ENCODE measurements at regions not wholly inside any gene's neighbourhood (a gene's known extent, or its start where the extent isn't known, plus 50 kb on each side); places are given as distances from the start of the nearest gene placed in this dataset.
"Not testable (repeated sequence)": the region's sequence is repeated elsewhere in the genome, so short reads cannot be mapped to it uniquely, and the experiment has no call there.

DNA sequence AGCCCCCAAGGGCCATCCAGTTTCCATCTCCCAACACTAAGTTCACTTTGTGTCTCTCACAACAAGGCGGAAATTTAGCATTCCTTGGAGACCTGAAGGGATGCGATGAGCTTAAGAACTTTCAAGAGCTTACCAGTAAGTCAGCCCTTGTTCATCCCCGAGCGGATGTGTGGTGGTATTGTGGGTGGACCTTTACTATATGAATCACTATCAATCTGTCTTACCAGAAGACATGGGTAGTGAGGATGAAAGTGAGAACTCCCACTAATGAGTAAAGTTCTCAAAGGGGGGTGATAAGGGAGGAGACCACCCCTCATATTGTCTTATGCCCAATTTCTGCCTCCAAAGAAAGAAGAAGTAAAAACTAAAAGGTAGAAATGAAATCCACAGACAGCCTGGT is 329.6 kb upstream of the NCKAP5 start:
- H3K4me1 ChIP-seq (ENCODE audit: control insufficient read depth in 3 of 3, insufficient read depth in 3 of 3, low read length in 3 of 3); H3K9me3 ChIP-seq (ENCODE audit: control insufficient read depth in 3 of 3, low read length in 3 of 3); H3K4me3 ChIP-seq (ENCODE audit: low read length in 3 of 3); H3K27ac ChIP-seq (ENCODE audit: low read depth, low read length); H3K27me3 ChIP-seq (ENCODE audit: control insufficient read depth in 3 of 3, insufficient read depth in 3 of 3, low read length in 3 of 3); H3K9ac ChIP-seq (ENCODE audit: low read depth in 1 of 3, low read length in 3 of 3); H3K36me3 ChIP-seq (ENCODE audit: control insufficient read depth in 3 of 3, insufficient read depth in 3 of 3, low read length in 3 of 3): not testable (repeated sequence)

DNA sequence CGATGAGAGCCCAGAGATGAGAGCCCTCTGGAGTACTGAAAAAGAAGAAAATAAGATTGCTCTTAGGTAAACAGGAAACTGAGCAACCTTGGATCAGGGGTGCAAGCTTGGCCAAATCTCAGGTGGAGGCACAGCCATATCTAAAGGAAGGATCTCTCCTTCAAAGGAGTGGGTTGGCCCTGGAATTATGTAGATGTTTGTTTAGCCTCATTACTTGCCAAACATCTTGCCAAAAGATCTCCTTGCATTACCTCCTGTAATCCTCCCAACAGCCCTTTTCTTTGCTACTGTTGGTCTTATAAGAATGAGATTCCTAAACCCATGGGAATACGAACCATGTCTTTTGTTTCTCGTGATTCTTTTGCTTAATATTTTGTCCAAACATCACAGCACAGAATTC is 332.6 kb upstream of the NCKAP5 start:
- Histone ChIP-seq H3K4me1 (ENCODE audit: control insufficient read depth in 3 of 3, insufficient read depth in 3 of 3, low read length in 3 of 3) (no peaks in the 10 kb centered on the region), H3K27me3 (ENCODE audit: control insufficient read depth in 3 of 3, insufficient read depth in 3 of 3, low read length in 3 of 3) (peaks cover 0 to 5% (median 3%) of the 10 kb centered on the region in 3 donors), H3K9me3 (ENCODE audit: control insufficient read depth in 3 of 3, low read length in 3 of 3) (no peaks in the 10 kb centered on the region), H3K27ac (ENCODE audit: low read depth, low read length) (no peak overlapping the region), H3K4me3 (ENCODE audit: low read length in 3 of 3) (no peak overlapping the region), H3K36me3 (ENCODE audit: control insufficient read depth in 3 of 3, insufficient read depth in 3 of 3, low read length in 3 of 3) (no peaks in the 10 kb centered on the region), H3K9ac (ENCODE audit: low read depth in 1 of 3, low read length in 3 of 3) (no peak overlapping the region)

DNA sequence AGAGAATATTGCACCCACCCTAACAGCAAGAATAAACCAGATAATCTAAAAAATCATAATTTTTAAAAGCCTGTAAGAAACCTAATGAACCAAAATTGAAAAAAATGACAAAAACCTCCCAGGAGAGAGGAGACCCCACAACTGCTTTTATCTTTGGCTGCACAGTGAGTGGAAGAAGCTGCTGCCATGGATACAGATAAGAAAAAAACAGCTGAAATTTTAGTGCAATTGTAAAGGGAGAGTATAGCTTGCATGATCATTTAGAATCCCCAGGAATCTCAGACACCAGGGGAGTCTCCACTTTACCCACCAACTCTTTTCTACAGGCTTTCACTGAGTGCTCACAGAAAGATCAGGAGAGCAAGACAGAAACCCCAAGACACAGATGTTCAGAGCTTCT is 338.1 kb upstream of the NCKAP5 start:
- Histone ChIP-seq H3K27ac (ENCODE audit: low read depth, low read length) (no peak overlapping the region), H3K9me3 (ENCODE audit: control insufficient read depth in 3 of 3, low read length in 3 of 3) (no peaks in the 10 kb centered on the region), H3K9ac (ENCODE audit: low read depth in 1 of 3, low read length in 3 of 3) (no peak overlapping the region), H3K27me3 (ENCODE audit: control insufficient read depth in 3 of 3, insufficient read depth in 3 of 3, low read length in 3 of 3) (peaks cover 0 to 3% (median 0%) of the 10 kb centered on the region in 3 donors), H3K36me3 (ENCODE audit: control insufficient read depth in 3 of 3, insufficient read depth in 3 of 3, low read length in 3 of 3) (no peaks in the 10 kb centered on the region), H3K4me1 (ENCODE audit: control insufficient read depth in 3 of 3, insufficient read depth in 3 of 3, low read length in 3 of 3) (no peaks in the 10 kb centered on the region), H3K4me3 (ENCODE audit: low read length in 3 of 3) (no peak overlapping the region)

GRCh38 chr2:133906926-133907325 is 338.7 kb upstream of the NCKAP5 start:
- H3K4me3 ChIP-seq (ENCODE audit: low read length in 3 of 3) = no peak overlapping the region
- no peak overlapping the region for H3K27ac ChIP-seq (ENCODE audit: low read depth, low read length)
- no peaks in the 10 kb centered on the region for H3K36me3 ChIP-seq (ENCODE audit: control insufficient read depth in 3 of 3, insufficient read depth in 3 of 3, low read length in 3 of 3)
- peaks cover 0 to 3% (median 0%) of the 10 kb centered on the region in 3 donors for H3K27me3 ChIP-seq (ENCODE audit: control insufficient read depth in 3 of 3, insufficient read depth in 3 of 3, low read length in 3 of 3)
- no peaks in the 10 kb centered on the region for H3K9me3 ChIP-seq (ENCODE audit: control insufficient read depth in 3 of 3, low read length in 3 of 3)
- no peaks in the 10 kb centered on the region for H3K4me1 ChIP-seq (ENCODE audit: control insufficient read depth in 3 of 3, insufficient read depth in 3 of 3, low read length in 3 of 3)
- H3K9ac ChIP-seq (ENCODE audit: low read depth in 1 of 3, low read length in 3 of 3) = no peak overlapping the region

DNA sequence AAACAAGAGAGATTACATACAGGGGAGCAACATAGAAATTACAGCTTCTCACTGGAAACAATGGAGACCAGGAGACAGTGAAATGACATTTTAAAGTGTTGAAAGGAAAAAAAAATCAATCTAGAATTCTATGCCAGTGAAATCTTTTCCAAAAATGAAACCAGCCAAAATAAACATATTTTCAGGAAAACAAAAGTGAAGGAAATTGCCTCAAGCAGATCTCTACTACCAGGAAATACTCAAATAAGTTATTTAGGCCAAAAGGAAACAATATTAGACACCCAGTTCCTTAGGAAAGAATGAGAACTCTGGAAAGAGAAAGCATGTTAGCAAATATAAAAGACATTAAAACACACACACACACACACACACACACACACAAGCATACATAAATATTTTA is 339.9 kb upstream of the NCKAP5 start:
- Histone ChIP-seq H3K9ac (ENCODE audit: low read depth in 1 of 3, low read length in 3 of 3) (no peak overlapping the region), H3K4me3 (ENCODE audit: low read length in 3 of 3) (no peak overlapping the region), H3K36me3 (ENCODE audit: control insufficient read depth in 3 of 3, insufficient read depth in 3 of 3, low read length in 3 of 3) (no peaks in the 10 kb centered on the region), H3K27ac (ENCODE audit: low read depth, low read length) (no peak overlapping the region), H3K9me3 (ENCODE audit: control insufficient read depth in 3 of 3, low read length in 3 of 3) (no peaks in the 10 kb centered on the region), H3K27me3 (ENCODE audit: control insufficient read depth in 3 of 3, insufficient read depth in 3 of 3, low read length in 3 of 3) (peaks cover 0 to 2% (median 0%) of the 10 kb centered on the region in 3 donors), H3K4me1 (ENCODE audit: control insufficient read depth in 3 of 3, insufficient read depth in 3 of 3, low read length in 3 of 3) (no peaks in the 10 kb centered on the region)

DNA sequence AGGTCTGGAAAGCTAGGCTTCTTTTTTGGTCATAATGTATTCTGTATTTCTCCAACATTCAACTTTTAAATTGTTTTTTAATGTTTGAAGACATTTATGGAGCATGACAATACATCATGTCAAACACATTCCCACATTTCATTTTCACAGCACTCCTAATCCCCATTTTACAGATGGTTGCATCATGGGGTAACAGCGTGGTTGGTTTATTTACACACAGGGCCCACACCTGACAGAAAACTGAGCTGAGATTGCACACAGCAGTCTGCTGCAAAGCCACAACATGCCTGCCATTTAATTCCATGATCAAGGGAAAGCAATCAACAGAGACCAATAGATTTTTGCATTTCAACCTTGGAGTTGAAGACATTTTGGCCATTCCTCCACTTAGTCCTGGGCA is 335.7 kb upstream of the MGAT5 start:
- Histone ChIP-seq H3K9ac (ENCODE audit: low read depth in 1 of 3, low read length in 3 of 3) (no peak overlapping the region), H3K27me3 (ENCODE audit: control insufficient read depth in 3 of 3, insufficient read depth in 3 of 3, low read length in 3 of 3) (peaks cover 0 to 4% (median 0%) of the 10 kb centered on the region in 3 donors), H3K4me3 (ENCODE audit: low read length in 3 of 3) (no peak overlapping the region), H3K27ac (ENCODE audit: low read depth, low read length) (no peak overlapping the region), H3K9me3 (ENCODE audit: control insufficient read depth in 3 of 3, low read length in 3 of 3) (no peaks in the 10 kb centered on the region), H3K4me1 (ENCODE audit: control insufficient read depth in 3 of 3, insufficient read depth in 3 of 3, low read length in 3 of 3) (no peaks in the 10 kb centered on the region), H3K36me3 (ENCODE audit: control insufficient read depth in 3 of 3, insufficient read depth in 3 of 3, low read length in 3 of 3) (no peaks in the 10 kb centered on the region)

- Histone ChIP-seq H3K27ac (ENCODE audit: low read depth, low read length) (no peak overlapping the region), H3K4me3 (ENCODE audit: low read length in 3 of 3) (no peak overlapping the region), H3K36me3 (ENCODE audit: control insufficient read depth in 3 of 3, insufficient read depth in 3 of 3, low read length in 3 of 3) (no peaks in the 10 kb centered on the region), H3K27me3 (ENCODE audit: control insufficient read depth in 3 of 3, insufficient read depth in 3 of 3, low read length in 3 of 3) (peaks cover 0 to 4% (median 0%) of the 10 kb centered on the region in 3 donors), H3K9ac (ENCODE audit: low read depth in 1 of 3, low read length in 3 of 3) (no peak overlapping the region), H3K9me3 (ENCODE audit: control insufficient read depth in 3 of 3, low read length in 3 of 3) (no peaks in the 10 kb centered on the region), H3K4me1 (ENCODE audit: control insufficient read depth in 3 of 3, insufficient read depth in 3 of 3, low read length in 3 of 3) (no peaks in the 10 kb centered on the region)
Measured at GRCh38 chr2:133919285-133919684, 334.6 kb upstream of the MGAT5 start.

GRCh38 chr2:133927894-133928293 is 326.0 kb upstream of the MGAT5 start:
- no peak overlapping the region for H3K27ac ChIP-seq (ENCODE audit: low read depth, low read length)
- H3K9ac ChIP-seq (ENCODE audit: low read depth in 1 of 3, low read length in 3 of 3) = no peak overlapping the region
- no peak overlapping the region for H3K4me3 ChIP-seq (ENCODE audit: low read length in 3 of 3)
- H3K36me3 ChIP-seq (ENCODE audit: control insufficient read depth in 3 of 3, insufficient read depth in 3 of 3, low read length in 3 of 3) = no peaks in the 10 kb centered on the region
- H3K4me1 ChIP-seq (ENCODE audit: control insufficient read depth in 3 of 3, insufficient read depth in 3 of 3, low read length in 3 of 3) = no peaks in the 10 kb centered on the region
- no peaks in the 10 kb centered on the region for H3K27me3 ChIP-seq (ENCODE audit: control insufficient read depth in 3 of 3, insufficient read depth in 3 of 3, low read length in 3 of 3)
- no peaks in the 10 kb centered on the region for H3K9me3 ChIP-seq (ENCODE audit: control insufficient read depth in 3 of 3, low read length in 3 of 3)

- Histone ChIP-seq H3K4me1 (ENCODE audit: control insufficient read depth in 3 of 3, insufficient read depth in 3 of 3, low read length in 3 of 3) (no peaks in the 10 kb centered on the region), H3K27ac (ENCODE audit: low read depth, low read length) (no peak overlapping the region), H3K36me3 (ENCODE audit: control insufficient read depth in 3 of 3, insufficient read depth in 3 of 3, low read length in 3 of 3) (no peaks in the 10 kb centered on the region), H3K9ac (ENCODE audit: low read depth in 1 of 3, low read length in 3 of 3) (no peak overlapping the region), H3K4me3 (ENCODE audit: low read length in 3 of 3) (no peak overlapping the region), H3K27me3 (ENCODE audit: control insufficient read depth in 3 of 3, insufficient read depth in 3 of 3, low read length in 3 of 3) (no peaks in the 10 kb centered on the region), H3K9me3 (ENCODE audit: control insufficient read depth in 3 of 3, low read length in 3 of 3) (no peaks in the 10 kb centered on the region)
Measured at GRCh38 chr2:133936096-133936495, 317.8 kb upstream of the MGAT5 start.

GRCh38 chr2:133936601-133937000 is 317.3 kb upstream of the MGAT5 start:
- Histone ChIP-seq H3K4me1 (ENCODE audit: control insufficient read depth in 3 of 3, insufficient read depth in 3 of 3, low read length in 3 of 3) (no peaks in the 10 kb centered on the region), H3K9me3 (ENCODE audit: control insufficient read depth in 3 of 3, low read length in 3 of 3) (no peaks in the 10 kb centered on the region), H3K9ac (ENCODE audit: low read depth in 1 of 3, low read length in 3 of 3) (no peak overlapping the region), H3K36me3 (ENCODE audit: control insufficient read depth in 3 of 3, insufficient read depth in 3 of 3, low read length in 3 of 3) (no peaks in the 10 kb centered on the region), H3K4me3 (ENCODE audit: low read length in 3 of 3) (no peak overlapping the region), H3K27ac (ENCODE audit: low read depth, low read length) (no peak overlapping the region), H3K27me3 (ENCODE audit: control insufficient read depth in 3 of 3, insufficient read depth in 3 of 3, low read length in 3 of 3) (peaks cover 0 to 3% (median 1%) of the 10 kb centered on the region in 3 donors)

DNA sequence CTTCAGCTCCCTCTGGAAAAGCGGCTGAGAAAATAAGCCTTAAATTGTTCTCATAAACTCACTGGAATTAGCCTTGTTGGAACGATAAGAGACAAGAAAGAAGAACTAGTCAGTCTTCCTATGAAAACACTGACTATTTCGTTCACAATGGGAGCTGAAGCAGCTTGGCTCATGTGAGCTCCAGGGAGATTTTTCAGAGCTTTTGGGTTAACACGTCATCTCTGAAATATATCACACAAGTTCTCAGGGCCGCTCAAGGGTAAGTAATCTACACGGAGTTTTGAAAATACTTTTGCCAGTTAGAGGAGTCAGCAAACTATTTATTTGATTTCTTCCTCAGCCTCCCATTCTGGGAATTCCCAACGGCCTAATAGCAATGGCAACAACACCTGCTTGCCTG is 316.2 kb upstream of the MGAT5 start:
- H3K27me3 ChIP-seq (ENCODE audit: control insufficient read depth in 3 of 3, insufficient read depth in 3 of 3, low read length in 3 of 3) = peaks cover 0 to 3% (median 3%) of the 10 kb centered on the region in 3 donors
- no peaks in the 10 kb centered on the region for H3K36me3 ChIP-seq (ENCODE audit: control insufficient read depth in 3 of 3, insufficient read depth in 3 of 3, low read length in 3 of 3)
- no peak overlapping the region for H3K9ac ChIP-seq (ENCODE audit: low read depth in 1 of 3, low read length in 3 of 3)
- H3K4me3 ChIP-seq (ENCODE audit: low read length in 3 of 3) = no peak overlapping the region
- no peak overlapping the region for H3K27ac ChIP-seq (ENCODE audit: low read depth, low read length)
- no peaks in the 10 kb centered on the region for H3K9me3 ChIP-seq (ENCODE audit: control insufficient read depth in 3 of 3, low read length in 3 of 3)
- no peaks in the 10 kb centered on the region for H3K4me1 ChIP-seq (ENCODE audit: control insufficient read depth in 3 of 3, insufficient read depth in 3 of 3, low read length in 3 of 3)
